Neural progenitor cell (in vitro differentiated cells): ENCODE measurements at regions not wholly inside any gene's neighbourhood (a gene's known extent, or its start where the extent isn't known, plus 50 kb on each side); places are given as distances from the start of the nearest gene placed in this dataset.
A peak's percentile ranks its signal among the peaks of the same experiment; 100 is the strongest.

Source experiments
- DNase-seq: peaks from one replicate; pipeline ENCODE4 v3.0.0-alpha.2; 2016; ENCODE audit warnings: low spot score
- H2AFZ ChIP-seq: fragments of 200-600 bp; sonication (generic); replicated peaks from 2 replicates; pipeline ENCODE4 v1.6.1; 2016; ENCODE audit warnings: antibody characterized with exemption
- H3F3A ChIP-seq: fragments of 200-600 bp; sonication (generic); 2 replicates; pipeline ENCODE4 v1.6.1; 2016; ENCODE audit warnings: antibody characterized with exemption, low read depth
- H3K27ac ChIP-seq: fragments of 200-600 bp; sonication (generic); 2 replicates; pipeline ENCODE4 v1.5.1; 2016; ENCODE audit warnings: mild to moderate bottlenecking
- H3K27me3 ChIP-seq: fragments of 200-600 bp; sonication (generic); 2 replicates; pipeline ENCODE4 v1.6.1; 2016; ENCODE audit warnings: mild to moderate bottlenecking, moderate library complexity
- H3K36me3 ChIP-seq: fragments of 200-600 bp; sonication (generic); 2 replicates; pipeline ENCODE4 v1.5.1; 2016
- H3K4me1 ChIP-seq: fragments of 200-600 bp; sonication (generic); 2 replicates; pipeline ENCODE4 v1.6.1; 2016; ENCODE audit warnings: mixed run types
- H3K4me2 ChIP-seq: fragments of 200-600 bp; sonication (generic); 2 replicates; pipeline ENCODE4 v1.6.1; 2016
- H3K4me3 ChIP-seq: fragments of 200-600 bp; sonication (generic); 2 replicates; pipeline ENCODE4 v1.5.1; 2016
- H3K79me2 ChIP-seq: fragments of 200-600 bp; sonication (generic); 2 replicates; pipeline ENCODE4 v1.6.1; 2016; ENCODE audit warnings: low read depth
- H3K9ac ChIP-seq: fragments of 200-600 bp; sonication (generic); 2 replicates; pipeline ENCODE4 v1.6.1; 2016
- H3K9me3 ChIP-seq: fragments of 200-600 bp; sonication (generic); 2 replicates; pipeline ENCODE4 v1.5.1; 2016; ENCODE audit warnings: low read depth
- H4K20me1 ChIP-seq: fragments of 200-600 bp; sonication (generic); 2 replicates; pipeline ENCODE4 v1.6.1; 2016; ENCODE audit warnings: low read depth
- H3K27ac Mint-ChIP-seq: 3 replicates; pipeline ENCODE4 v1.8.0; 2021; ENCODE audit warnings: mixed read lengths
- H3K27me3 Mint-ChIP-seq: 2 replicates; pipeline ENCODE4 v1.8.0; 2022; ENCODE audit warnings: low read depth, mild to moderate bottlenecking, inconsistent platforms, moderate library complexity, mixed read lengths; ENCODE audit not compliant: insufficient read depth
- H3K36me3 Mint-ChIP-seq: 3 replicates; pipeline ENCODE4 v1.8.0; 2021; ENCODE audit warnings: mixed read lengths
- H3K4me1 Mint-ChIP-seq: 3 replicates; pipeline ENCODE4 v1.8.0; 2021; ENCODE audit warnings: mixed read lengths
- H3K4me3 Mint-ChIP-seq: 3 replicates; pipeline ENCODE4 v1.8.0; 2021; ENCODE audit warnings: mild to moderate bottlenecking, moderate library complexity, mixed read lengths
- H3K9me3 Mint-ChIP-seq: 3 replicates; pipeline ENCODE4 v1.8.0; 2020; ENCODE audit warnings: mixed read lengths
- CTCF ChIP-seq: fragments of 200-600 bp; sonication (generic); IDR thresholded peaks from 2 replicates; pipeline ENCODE4 v1.5.1; 2017; ENCODE audit warnings: antibody characterized with exemption, mild to moderate bottlenecking
- EZH2 ChIP-seq: fragments of 200-600 bp; sonication (generic); IDR thresholded peaks from 2 replicates; pipeline ENCODE4 v1.6.1; 2017; ENCODE audit warnings: antibody characterized with exemption, mild to moderate bottlenecking, moderate library complexity
- EZH2phosphoT487 ChIP-seq: fragments of 200-600 bp; sonication (generic); IDR thresholded peaks from 2 replicates; pipeline ENCODE4 v1.6.1; 2017; ENCODE audit warnings: antibody characterized with exemption

GRCh38 chr1:208524925-208525324, 280.7 kb upstream of the PLXNA2 start:
- Mint-ChIP-seq H3K36me3 (no peaks in the 10 kb centered on the region), H3K4me3 (no peak overlapping the region), H3K4me1 (peaks cover 20% of the 10 kb centered on the region), H3K9me3 (no peaks in the 10 kb centered on the region), H3K27me3 (peaks cover 2% of the 10 kb centered on the region), H3K27ac (no peak overlapping the region)
- Histone ChIP-seq H3F3A (no peaks in the 10 kb centered on the region), H4K20me1 (no peaks in the 10 kb centered on the region), H3K4me3 (no peak overlapping the region), H3K27me3 (no peaks in the 10 kb centered on the region), H3K4me1 (peaks cover 6% of the 10 kb centered on the region), H3K4me2 (no peak overlapping the region), H3K27ac (no peak overlapping the region), H3K9ac (no peak overlapping the region), H2AFZ (no peak overlapping the region), H3K79me2 (no peaks in the 10 kb centered on the region), H3K36me3 (no peaks in the 10 kb centered on the region), H3K9me3 (no peaks in the 10 kb centered on the region)
- TF ChIP-seq EZH2phosphoT487 (no peak), EZH2 (no peak), CTCF (no peak)
- no peak for DNase-seq

DNA sequence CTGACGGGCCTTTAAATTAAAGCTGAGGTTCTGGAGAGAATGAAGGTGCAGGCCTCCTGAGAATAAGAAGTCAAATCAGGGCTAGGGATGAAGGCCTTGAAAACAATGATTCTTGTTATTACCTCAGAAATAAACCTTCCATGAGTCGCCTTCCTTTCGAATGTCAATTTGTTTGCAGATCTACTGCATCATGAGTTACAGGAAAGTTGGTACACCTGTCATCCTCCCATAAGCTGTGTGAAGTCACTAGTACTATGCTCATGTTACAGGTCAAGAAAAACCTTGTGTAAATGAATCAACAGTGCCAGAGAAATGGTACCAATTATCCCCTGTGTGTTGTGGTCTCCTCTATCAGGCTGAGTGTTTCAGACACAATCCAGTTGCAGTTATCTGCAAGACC, 281.2 kb upstream of the PLXNA2 start:
- H3K4me2 ChIP-seq, result no peak overlapping the region
- Mint-ChIP-seq H3K27me3 (peaks cover 2% of the 10 kb centered on the region), H3K27ac (no peak overlapping the region), H3K4me3 (no peak overlapping the region), H3K4me1 (peaks cover 23% of the 10 kb centered on the region), H3K36me3 (no peaks in the 10 kb centered on the region), H3K9me3 (no peaks in the 10 kb centered on the region)
- H4K20me1 ChIP-seq, result no peaks in the 10 kb centered on the region
- H2AFZ ChIP-seq, result no peak overlapping the region
- H3K27me3 ChIP-seq, result no peaks in the 10 kb centered on the region
- peaks cover 6% of the 10 kb centered on the region for H3K4me1 ChIP-seq
- TF ChIP-seq EZH2, result no peak
- no peak for TF ChIP-seq CTCF
- TF ChIP-seq EZH2phosphoT487, result no peak
- no peaks in the 10 kb centered on the region for H3K9me3 ChIP-seq
- no peak overlapping the region for H3K9ac ChIP-seq
- H3K27ac ChIP-seq, result no peak overlapping the region
- no peak overlapping the region for H3K4me3 ChIP-seq
- no peaks in the 10 kb centered on the region for H3K79me2 ChIP-seq
- no peak for DNase-seq
- no peaks in the 10 kb centered on the region for H3K36me3 ChIP-seq
- no peaks in the 10 kb centered on the region for H3F3A ChIP-seq

- no peak for TF ChIP-seq CTCF
- TF ChIP-seq EZH2phosphoT487, result no peak
- no peak for TF ChIP-seq EZH2
- no peaks in the 10 kb centered on the region for H3K9me3 ChIP-seq
- no peaks in the 10 kb centered on the region for H3K36me3 Mint-ChIP-seq
- no peaks in the 10 kb centered on the region for H3F3A ChIP-seq
- H3K4me3 Mint-ChIP-seq, result no peak overlapping the region
- no peak overlapping the region for H3K27ac ChIP-seq
- H3K9me3 Mint-ChIP-seq, result no peaks in the 10 kb centered on the region
- no peak overlapping the region for H3K9ac ChIP-seq
- no peak overlapping the region for H3K27ac Mint-ChIP-seq
- H3K27me3 Mint-ChIP-seq, result peaks cover 2% of the 10 kb centered on the region
- H3K4me2 ChIP-seq, result no peak overlapping the region
- H3K4me1 Mint-ChIP-seq, result peaks cover 26% of the 10 kb centered on the region
- H2AFZ ChIP-seq, result no peak overlapping the region
- H4K20me1 ChIP-seq, result no peaks in the 10 kb centered on the region
- H3K36me3 ChIP-seq, result no peaks in the 10 kb centered on the region
- no peaks in the 10 kb centered on the region for H3K79me2 ChIP-seq
- DNase-seq, result peak; percentile 13
- no peak overlapping the region for H3K4me3 ChIP-seq
- H3K27me3 ChIP-seq, result no peaks in the 10 kb centered on the region
- H3K4me1 ChIP-seq, result peaks cover 6% of the 10 kb centered on the region
Measured at GRCh38 chr1:208526613-208527125, 282.5 kb upstream of the PLXNA2 start.
